Thyroid gland (tissue), 4 donors: ENCODE measurements at regions not wholly inside any gene's neighbourhood (a gene's known extent, or its start where the extent isn't known, plus 50 kb on each side); places are given as distances from the start of the nearest gene placed in this dataset.

Experiments
- DNase-seq, 2 donors: peaks; one replicate each; pipeline ENCODE4 v3.0.0-alpha.2; 2019
- H3K27ac ChIP-seq, 3 donors: fragments of 200-600 bp; sonication (generic); 1 replicate in 2 of 3; 2 replicates in 1 of 3; pipeline ENCODE4 v1.5.1; 2016 to 2019; ENCODE audit warnings: mild to moderate bottlenecking in 1 of 3, moderate library complexity in 1 of 3
- H3K27me3 ChIP-seq: fragments of 200-600 bp; sonication (generic); one replicate; pipeline ENCODE4 v1.5.1; 2019
- H3K36me3 ChIP-seq, 2 donors: fragments of 200-600 bp; sonication (generic); one replicate each; pipeline ENCODE4 v1.5.1; 2016 to 2019
- H3K4me1 ChIP-seq, 2 donors: fragments of 200-600 bp; sonication (generic); one replicate each; pipeline ENCODE4 v1.5.1; 2017 to 2019
- H3K4me3 ChIP-seq, 3 donors: fragments of 200-600 bp; sonication (generic); replicated peaks in 1 of 3; 1 replicate in 2 of 3; 2 replicates in 1 of 3; pipeline ENCODE4 v1.5.1; 2016; ENCODE audit warnings: mild to moderate bottlenecking in 1 of 3
- H3K9me3 ChIP-seq: fragments of 200-600 bp; sonication (generic); one replicate; pipeline ENCODE4 v1.5.1; 2017
- CTCF ChIP-seq, 6 experiments: fragments of 200-600 bp in 3 of 6; fragments of 450-650 bp in 3 of 6; sonication (generic) in 3 of 6; IDR thresholded peaks; one replicate each; pipeline ENCODE4 v1.5.1; 2016 to 2019; ENCODE audit warnings: antibody characterized with exemption in 6 of 6, mild to moderate bottlenecking in 2 of 6, inconsistent platforms in 1 of 6, moderate library complexity in 1 of 6
- POLR2A ChIP-seq, 2 donors: fragments of 450-650 bp; IDR thresholded peaks; one replicate each; pipeline ENCODE4 v1.6.1; 2017; ENCODE audit warnings: antibody characterized with exemption in 2 of 2, mild to moderate bottlenecking in 2 of 2, moderate library complexity in 1 of 2
- WGBS, 2 donors: methylation state at CpG; one replicate each; pipeline ENCODE4 v1.1.5; 2017; 5-methylcytosine and 5-hydroxymethylcytosine counted together
- intact Hi-C: fragments of 100-400 bp; cut with DNase I; formaldehyde crosslinking; loops from one replicate; pipeline ENCODE4 v1.15.1; 2023

- 61% methylated on average over 3 of the region's 3 CpGs for WGBS, 2 donors
- H3K9me3 ChIP-seq = no peaks in the 10 kb centered on the region
These were observed 1131.6 kb upstream of the PCDH7 start for GRCh38 chr4:29588617-29589016.

GRCh38 chr4:29596228-29596627 lies 1123.9 kb upstream of the PCDH7 start:
- TF ChIP-seq CTCF (IDR thresholded peaks at IDR 0.05) (no peak), POLR2A (IDR thresholded peaks at IDR 0.05) (no peak)
- intact Hi-C loops = no loop called here
- no peak overlapping the region for H3K27ac ChIP-seq
- no peaks in the 10 kb centered on the region for H3K9me3 ChIP-seq
- H3K4me1 ChIP-seq = no peaks in the 10 kb centered on the region
- no peaks in the 10 kb centered on the region for H3K27me3 ChIP-seq
- H3K4me3 ChIP-seq = no peak overlapping the region
- WGBS, 2 donors = 79 to 82% methylated on average over 5 of the region's 5 CpGs
- H3K36me3 ChIP-seq = no peaks in the 10 kb centered on the region
- DNase-seq = no peak

More at GRCh38 chr4:29588617-29589016, 1131.6 kb upstream of the PCDH7 start:
- H3K27ac ChIP-seq = no peak overlapping the region
- H3K36me3 ChIP-seq = no peaks in the 10 kb centered on the region
- no peak for DNase-seq
- TF ChIP-seq CTCF (IDR thresholded peaks at IDR 0.05) = no peak
- no peak for TF ChIP-seq POLR2A (IDR thresholded peaks at IDR 0.05)
- no peak overlapping the region for H3K4me3 ChIP-seq
- no peaks in the 10 kb centered on the region for H3K4me1 ChIP-seq
- intact Hi-C loops = no loop called here
- no peaks in the 10 kb centered on the region for H3K27me3 ChIP-seq

GRCh38 chr4:29619168-29619567 lies 1101.0 kb upstream of the PCDH7 start:
- no peaks in the 10 kb centered on the region for H3K9me3 ChIP-seq
- TF ChIP-seq CTCF (IDR thresholded peaks at IDR 0.05) = no peak
- no peak for TF ChIP-seq POLR2A (IDR thresholded peaks at IDR 0.05)
- no peaks in the 10 kb centered on the region for H3K27me3 ChIP-seq
- H3K27ac ChIP-seq = no peak overlapping the region
- no peaks in the 10 kb centered on the region for H3K36me3 ChIP-seq
- DNase-seq = no peak
- WGBS, 2 donors = 78 to 80% methylated on average over 2 of the region's 2 CpGs
- intact Hi-C loops = no loop called here
- no peaks in the 10 kb centered on the region for H3K4me1 ChIP-seq
- H3K4me3 ChIP-seq = no peak overlapping the region

- H3K4me3 ChIP-seq = no peak overlapping the region
- no peaks in the 10 kb centered on the region for H3K4me1 ChIP-seq
- 42 to 46% methylated on average over 2 of the region's 2 CpGs for WGBS, 2 donors
- H3K36me3 ChIP-seq = no peaks in the 10 kb centered on the region
- DNase-seq = no peak
- no peaks in the 10 kb centered on the region for H3K9me3 ChIP-seq
- no peaks in the 10 kb centered on the region for H3K27me3 ChIP-seq
- TF ChIP-seq CTCF (IDR thresholded peaks at IDR 0.05) (no peak), POLR2A (IDR thresholded peaks at IDR 0.05) (no peak)
- H3K27ac ChIP-seq = no peak overlapping the region
- intact Hi-C loops = no loop called here
These were observed 1088.0 kb upstream of the PCDH7 start for GRCh38 chr4:29632199-29632598.

GRCh38 chr4:29636961-29637360 lies 1083.2 kb upstream of the PCDH7 start:
- DNase-seq = no peak
- intact Hi-C loops = no loop called here
- no peak for TF ChIP-seq POLR2A (IDR thresholded peaks at IDR 0.05)
- no peak for TF ChIP-seq CTCF (IDR thresholded peaks at IDR 0.05)
- no peak overlapping the region for H3K27ac ChIP-seq
- H3K9me3 ChIP-seq = no peaks in the 10 kb centered on the region
- WGBS, 2 donors = 46 to 49% methylated on average over 3 of the region's 3 CpGs
- no peaks in the 10 kb centered on the region for H3K36me3 ChIP-seq
- no peak overlapping the region for H3K4me3 ChIP-seq
- no peaks in the 10 kb centered on the region for H3K27me3 ChIP-seq
- no peaks in the 10 kb centered on the region for H3K4me1 ChIP-seq
